Breast epithelium (tissue), 3 donors: ENCODE measurements at regions not wholly inside any gene's neighbourhood (a gene's known extent, or its start where the extent isn't known, plus 50 kb on each side); places are given as distances from the start of the nearest gene placed in this dataset.

Experiments used
- POLR2A ChIP-seq: fragments of 450-650 bp; IDR thresholded peaks from one replicate; pipeline ENCODE4 v1.6.1; 2016; ENCODE audit warnings: antibody characterized with exemption, mild to moderate bottlenecking, moderate library complexity
- POLR2AphosphoS5 ChIP-seq, 3 donors: sonication (generic); formaldehyde crosslinking; IDR thresholded peaks; one replicate each; pipeline ENCODE4 v1.6.1; 2017; ENCODE audit warnings: antibody characterized with exemption in 3 of 3
- TF ChIP-seq, protein P1 (sequence below), 3 donors: fragments of 450-650 bp; IDR thresholded peaks; one replicate each; pipeline ENCODE4 v1.5.1; 2016 to 2017; ENCODE audit warnings: antibody characterized with exemption in 3 of 3, mild to moderate bottlenecking in 3 of 3, moderate library complexity in 3 of 3

DNA sequence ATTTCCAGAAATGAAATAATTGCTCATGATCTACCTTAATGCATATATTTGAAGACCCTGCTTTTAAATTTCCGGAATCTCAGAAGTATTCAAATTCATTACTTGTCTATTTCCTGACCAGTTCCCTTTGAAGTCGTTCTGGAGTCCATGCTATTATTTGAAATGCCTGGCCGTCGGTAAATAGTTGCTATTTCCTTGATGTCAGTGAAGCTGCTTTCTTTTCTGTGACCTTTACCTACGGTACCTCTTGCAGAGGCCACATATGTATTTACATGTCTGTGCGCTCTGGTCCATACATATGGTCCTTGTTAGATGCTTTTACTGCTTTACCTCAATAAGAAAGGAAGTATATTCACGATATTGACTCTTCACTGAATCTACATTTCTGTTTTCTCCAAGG is 199.7 kb downstream of the PAPSS1 start:
- TF ChIP-seq, protein P1, sequence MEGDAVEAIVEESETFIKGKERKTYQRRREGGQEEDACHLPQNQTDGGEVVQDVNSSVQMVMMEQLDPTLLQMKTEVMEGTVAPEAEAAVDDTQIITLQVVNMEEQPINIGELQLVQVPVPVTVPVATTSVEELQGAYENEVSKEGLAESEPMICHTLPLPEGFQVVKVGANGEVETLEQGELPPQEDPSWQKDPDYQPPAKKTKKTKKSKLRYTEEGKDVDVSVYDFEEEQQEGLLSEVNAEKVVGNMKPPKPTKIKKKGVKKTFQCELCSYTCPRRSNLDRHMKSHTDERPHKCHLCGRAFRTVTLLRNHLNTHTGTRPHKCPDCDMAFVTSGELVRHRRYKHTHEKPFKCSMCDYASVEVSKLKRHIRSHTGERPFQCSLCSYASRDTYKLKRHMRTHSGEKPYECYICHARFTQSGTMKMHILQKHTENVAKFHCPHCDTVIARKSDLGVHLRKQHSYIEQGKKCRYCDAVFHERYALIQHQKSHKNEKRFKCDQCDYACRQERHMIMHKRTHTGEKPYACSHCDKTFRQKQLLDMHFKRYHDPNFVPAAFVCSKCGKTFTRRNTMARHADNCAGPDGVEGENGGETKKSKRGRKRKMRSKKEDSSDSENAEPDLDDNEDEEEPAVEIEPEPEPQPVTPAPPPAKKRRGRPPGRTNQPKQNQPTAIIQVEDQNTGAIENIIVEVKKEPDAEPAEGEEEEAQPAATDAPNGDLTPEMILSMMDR (IDR thresholded peaks at IDR 0.05): no peak
- no peak for TF ChIP-seq POLR2AphosphoS5 (IDR thresholded peaks at IDR 0.05)
- no peak for TF ChIP-seq POLR2A
